ENCODE measurements at regions not wholly inside any gene's neighbourhood (a gene's known extent, or its start where the extent isn't known, plus 50 kb on each side); places are given as distances from the start of the nearest gene placed in this dataset.
A peak's percentile ranks its signal among the peaks of the same experiment; 100 is the strongest.
"Not testable (repeated sequence)": the region's sequence is repeated elsewhere in the genome, so short reads cannot be mapped to it uniquely, and the experiment has no call there.

- no peak for DNase-seq
Observed at GRCh38 chr5:136810261-136810801, 445.0 kb upstream of the TRPC7 start.

- no peak for DNase-seq
Observed at GRCh38 chr5:136809382-136809781, 444.0 kb upstream of the TRPC7 start.

GRCh38 chr5:136808756-136809155 lies 443.4 kb upstream of the TRPC7 start:
- no peak for DNase-seq

- DNase-seq = no peak
Observed at GRCh38 chr5:136805466-136805865, 440.1 kb upstream of the TRPC7 start.

DNA sequence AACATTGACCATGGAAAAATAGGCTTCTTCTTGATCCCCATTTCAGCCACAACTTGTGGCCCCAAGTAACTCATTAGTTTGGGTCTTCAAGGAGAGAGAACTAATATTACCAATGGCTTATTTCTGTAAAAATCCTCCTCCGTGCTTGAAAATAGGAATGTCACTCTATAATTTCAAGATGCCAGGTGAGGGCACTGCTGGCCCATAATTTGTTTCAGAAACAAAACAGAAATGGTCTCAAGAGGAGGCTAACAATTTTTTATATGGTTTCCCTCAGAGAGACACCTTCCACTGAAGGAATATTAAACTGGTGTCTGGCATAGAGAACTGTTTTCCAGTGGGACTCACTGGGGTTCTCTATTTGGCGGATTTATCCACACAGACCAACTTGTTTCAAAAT lies 437.0 kb upstream of the TRPC7 start:
- no peak for DNase-seq

- DNase-seq = no peak
Observed at GRCh38 chr5:136799806-136800372, 434.5 kb upstream of the TRPC7 start.

GRCh38 chr5:136793300-136793699 lies 428.0 kb upstream of the TRPC7 start:
- no peak for DNase-seq

GRCh38 chr5:136781464-136781863 lies 416.1 kb upstream of the TRPC7 start:
- DNase-seq = no peak

GRCh38 chr5:136780518-136780917 lies 415.2 kb upstream of the TRPC7 start:
- DNase-seq = no peak

GRCh38 chr5:136776022-136776927 lies 410.9 kb upstream of the TRPC7 start:
- DNase-seq = no peak

- DNase-seq = no peak
Observed at GRCh38 chr5:136772491-136772890, 407.1 kb upstream of the TRPC7 start.

DNA sequence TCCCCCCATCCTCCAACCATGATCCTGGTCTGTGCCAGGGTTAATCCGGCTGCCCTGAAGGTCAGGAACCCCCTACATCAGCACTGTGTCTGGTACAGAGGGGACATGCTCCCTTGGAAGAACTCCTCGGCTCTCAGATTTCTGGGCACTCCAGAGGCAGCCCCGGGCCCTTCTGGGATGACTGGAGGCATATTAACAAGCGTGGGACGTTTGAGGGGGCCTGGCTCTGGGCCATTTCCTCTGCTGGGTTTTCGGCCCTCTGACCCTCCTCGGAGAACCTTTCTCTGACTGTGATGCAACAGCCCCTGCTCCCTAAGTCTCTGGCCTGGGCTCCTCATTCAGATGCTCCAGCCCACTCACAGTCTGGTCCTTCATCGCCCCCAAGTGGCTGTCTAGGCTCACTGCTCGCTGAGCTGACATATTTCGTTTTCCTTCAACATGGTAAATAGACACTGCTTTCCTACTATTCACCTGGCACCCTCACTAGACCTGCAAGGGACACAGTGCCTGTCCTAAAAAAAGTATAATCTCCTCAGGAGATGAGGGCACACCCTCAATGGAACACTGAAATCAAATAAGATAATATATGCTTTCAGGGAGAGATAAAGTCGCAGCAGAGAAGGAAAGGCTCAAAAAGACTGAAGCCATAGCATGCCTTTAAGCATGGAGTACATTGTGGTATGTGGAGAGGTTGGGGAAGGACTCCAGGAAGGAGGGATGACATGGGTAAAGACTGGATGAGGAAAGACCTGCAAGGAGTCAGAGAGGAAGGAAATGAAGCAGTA lies 404.7 kb upstream of the TRPC7 start:
- peak; percentile 30 for DNase-seq

GRCh38 chr5:136769093-136769492 lies 403.7 kb upstream of the TRPC7 start:
- no peak for DNase-seq

- DNase-seq = no peak
Observed at GRCh38 chr5:136768457-136768856, 403.1 kb upstream of the TRPC7 start.

DNA sequence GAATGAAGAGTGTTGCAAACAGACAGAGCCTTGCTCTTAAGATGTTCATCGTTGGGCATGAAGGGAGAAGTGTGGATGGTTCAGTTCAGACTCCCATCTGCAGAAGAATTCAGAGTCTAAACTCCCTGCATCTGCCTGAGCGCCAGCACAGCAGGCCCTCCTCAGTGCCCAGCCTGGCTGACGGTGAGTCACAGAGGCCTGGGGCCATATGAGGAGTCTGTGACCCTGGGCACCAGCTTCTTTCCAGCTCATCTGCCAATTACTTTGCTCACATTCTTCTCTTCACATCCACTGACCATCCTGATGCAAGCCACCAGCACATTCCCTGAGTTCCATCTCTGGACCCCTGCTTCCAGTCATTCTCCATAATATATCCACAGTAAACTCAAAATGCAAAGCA lies 401.1 kb upstream of the TRPC7 start:
- no peak for DNase-seq

DNA sequence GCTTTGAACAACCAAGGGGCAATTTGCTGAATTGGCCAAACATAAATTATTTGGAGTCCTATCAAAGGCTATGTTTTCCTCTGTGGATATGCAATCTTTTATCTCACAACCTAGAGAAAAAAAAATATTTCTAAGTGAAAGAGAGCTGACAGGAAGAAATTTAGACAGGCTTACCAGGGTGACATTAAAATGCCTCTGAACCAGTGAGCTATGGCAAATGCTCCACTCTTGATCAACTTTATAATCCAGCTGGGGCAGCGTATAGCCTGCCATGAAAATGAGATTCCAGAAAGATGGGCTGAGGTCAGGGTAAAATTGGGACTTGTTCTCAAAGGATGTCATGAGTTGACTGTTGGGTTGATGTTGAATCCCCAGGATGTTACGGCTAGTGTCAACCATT lies 399.3 kb upstream of the TRPC7 start:
- no peak for DNase-seq

GRCh38 chr5:136763548-136763947 lies 398.2 kb upstream of the TRPC7 start:
- no peak for DNase-seq

DNA sequence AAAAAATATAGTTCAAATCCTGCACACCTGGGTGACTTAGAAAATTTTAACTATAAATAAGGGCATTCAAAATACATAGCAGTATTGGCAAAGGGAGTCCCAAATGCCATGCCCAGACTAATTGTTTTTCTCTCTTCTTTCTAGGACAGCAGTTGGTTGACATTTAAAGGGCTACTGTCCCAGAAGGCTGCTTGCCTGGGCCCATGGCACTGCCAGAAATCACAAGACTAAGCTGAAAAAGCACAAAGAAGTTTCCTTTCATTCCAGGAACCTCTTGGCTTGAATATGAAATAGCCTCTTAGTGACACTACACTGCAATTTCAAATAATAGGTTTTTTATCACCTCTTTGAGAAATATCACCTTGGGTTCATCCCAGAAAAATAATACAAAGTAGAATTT lies 388.9 kb upstream of the TRPC7 start:
- DNase-seq = no peak

GRCh38 chr5:136750224-136750862 lies 385.0 kb upstream of the TRPC7 start:
- DNase-seq = no peak

DNA sequence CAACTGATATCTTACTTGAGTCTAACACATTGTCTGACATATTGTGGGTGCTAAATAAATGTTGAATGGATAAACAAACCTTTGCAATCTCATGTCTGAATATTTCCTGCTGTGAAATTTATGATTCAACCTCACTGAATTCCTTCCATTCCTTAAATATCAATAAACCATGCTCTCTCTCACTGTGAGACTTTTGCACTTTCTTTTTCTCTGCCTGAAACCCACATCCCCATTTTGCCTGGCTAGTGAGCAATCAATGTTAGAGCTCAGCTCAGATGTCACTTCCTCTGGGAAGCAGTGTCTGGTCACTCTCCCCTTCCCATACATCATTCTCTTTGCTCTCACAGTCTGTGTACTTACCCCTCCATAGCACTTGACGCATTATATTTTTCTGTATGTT lies 383.7 kb upstream of the TRPC7 start:
- no peak for DNase-seq

DNA sequence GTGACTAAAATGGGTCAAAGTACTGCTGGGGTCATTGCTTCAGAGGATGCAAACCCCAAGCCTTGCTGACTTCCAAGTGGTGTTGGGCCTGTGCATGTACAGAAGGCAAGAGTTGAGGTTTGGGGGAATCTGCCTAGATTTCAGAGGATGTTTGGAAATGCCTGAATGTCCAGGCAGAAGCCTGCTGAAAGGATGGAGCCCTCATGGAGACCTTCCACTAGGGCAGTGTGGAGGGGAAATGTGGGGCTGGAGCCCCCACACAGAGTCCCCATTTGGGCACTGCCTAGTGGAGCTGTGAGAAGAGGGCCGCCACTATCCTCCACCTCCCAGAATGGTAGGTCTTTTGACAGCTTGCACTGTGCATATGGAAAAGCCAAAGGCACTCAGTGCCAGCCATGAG lies 377.7 kb upstream of the TRPC7 start:
- no peak for DNase-seq

DNA sequence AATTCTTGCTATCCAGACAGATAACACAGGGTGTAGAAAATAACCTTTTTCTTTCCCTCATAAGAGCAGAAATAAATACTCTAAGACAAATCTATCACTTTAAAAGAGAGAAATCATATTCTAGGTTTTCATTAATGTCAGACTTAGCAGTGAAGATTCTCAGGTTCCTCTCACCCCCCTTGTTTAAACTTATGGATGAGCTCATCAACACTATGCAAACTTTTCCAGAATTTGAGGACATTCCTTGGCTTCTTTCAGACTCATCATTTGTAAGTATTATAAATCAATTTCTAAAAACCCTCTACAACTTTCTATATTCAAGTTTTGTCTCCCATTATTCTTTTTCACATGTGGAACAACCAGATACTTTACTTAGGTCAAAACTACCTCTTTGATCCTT lies 374.9 kb upstream of the TRPC7 start:
- DNase-seq = no peak

- DNase-seq = not testable (repeated sequence)
Observed at GRCh38 chr5:136739271-136739670, 373.9 kb upstream of the TRPC7 start.

All from NCI-H146 (cell line).